Endothelial cell of umbilical vein (primary cell): ENCODE measurements at regions not wholly inside any gene's neighbourhood (a gene's known extent, or its start where the extent isn't known, plus 50 kb on each side); places are given as distances from the start of the nearest gene placed in this dataset.

Source experiments
- EZH2 ChIP-seq: IDR thresholded peaks from 2 replicates; pipeline ENCODE4 v1.6.1; 2012; ENCODE audit warnings: borderline replicate concordance, low read depth, mild to moderate bottlenecking, moderate library complexity, low read length, inconsistent platforms; ENCODE audit not compliant: severe bottlenecking
- FOS ChIP-seq: IDR thresholded peaks from 2 replicates; pipeline ENCODE4 v1.6.1; 2011; ENCODE audit warnings: mild to moderate bottlenecking, low read length, moderate library complexity, borderline replicate concordance; ENCODE audit not compliant: insufficient read depth
- GATA2 ChIP-seq: IDR thresholded peaks from 2 replicates; pipeline ENCODE4 v1.7.0; 2011; ENCODE audit warnings: low read depth, mild to moderate bottlenecking, moderate library complexity, mixed read lengths, low read length; ENCODE audit not compliant: insufficient read length, insufficient read depth
- JUN ChIP-seq: IDR thresholded peaks from 2 replicates; pipeline ENCODE4 v1.6.1; 2011; ENCODE audit warnings: borderline replicate concordance, low read depth; ENCODE audit not compliant: insufficient read length, insufficient read depth
- MYC ChIP-seq: IDR thresholded peaks from one replicate; pipeline ENCODE4 v1.6.1; 2011; ENCODE audit warnings: mild to moderate bottlenecking, low read depth, low read length
- POLR2A ChIP-seq: IDR thresholded peaks from 2 replicates; pipeline ENCODE4 v1.6.1; 2012; ENCODE audit warnings: low read depth, mild to moderate bottlenecking, control low read depth, low read length
- POLR2AphosphoS5 ChIP-seq: IDR thresholded peaks from 2 replicates; pipeline ENCODE4 v1.6.1; 2012; ENCODE audit warnings: low read depth, mild to moderate bottlenecking, control low read depth, low read length, moderate library complexity; ENCODE audit not compliant: insufficient read depth
- TF ChIP-seq, protein P1 (sequence below), 2 donors: IDR thresholded peaks; 1 replicate in 1 of 2; 2 replicates in 1 of 2; pipeline ENCODE4 v1.5.1; 2011; ENCODE audit warnings: low read length in 2 of 2, mild to moderate bottlenecking in 2 of 2, moderate library complexity in 2 of 2, control low read depth in 1 of 2, inconsistent platforms in 1 of 2, low read depth in 1 of 2; ENCODE audit not compliant: insufficient read depth in 1 of 2; ENCODE audit errors: extremely low read depth in 1 of 2
- TF ChIP-seq, protein P2 (sequence below): IDR thresholded peaks from 2 replicates; pipeline ENCODE4 v1.6.1; 2011; ENCODE audit not compliant: insufficient read depth, insufficient read length

DNA sequence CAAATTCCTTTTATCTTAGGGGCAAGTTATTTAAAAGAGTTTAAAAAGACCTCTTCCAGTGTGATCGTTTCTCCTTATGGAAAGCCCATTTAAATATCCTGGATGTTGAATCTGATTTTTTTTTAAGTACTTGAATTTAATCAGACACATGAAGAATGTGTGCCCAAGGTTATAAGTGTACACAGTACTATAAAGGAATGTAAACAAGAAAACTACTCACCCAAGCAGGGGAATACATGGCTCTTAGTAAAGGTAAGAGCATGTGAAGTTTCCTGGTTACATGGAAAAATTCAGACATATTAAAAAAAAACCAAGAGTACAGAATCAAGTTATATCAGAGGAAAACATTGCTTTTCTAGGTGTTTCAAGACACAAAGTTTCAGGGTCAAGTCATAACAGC, 546.9 kb downstream of the MATN1 start:
- TF ChIP-seq EZH2 (no peak), POLR2AphosphoS5 (no peak), GATA2 (no peak), FOS (no peak), POLR2A (no peak), JUN (no peak), MYC (no peak)
- TF ChIP-seq, protein P1, sequence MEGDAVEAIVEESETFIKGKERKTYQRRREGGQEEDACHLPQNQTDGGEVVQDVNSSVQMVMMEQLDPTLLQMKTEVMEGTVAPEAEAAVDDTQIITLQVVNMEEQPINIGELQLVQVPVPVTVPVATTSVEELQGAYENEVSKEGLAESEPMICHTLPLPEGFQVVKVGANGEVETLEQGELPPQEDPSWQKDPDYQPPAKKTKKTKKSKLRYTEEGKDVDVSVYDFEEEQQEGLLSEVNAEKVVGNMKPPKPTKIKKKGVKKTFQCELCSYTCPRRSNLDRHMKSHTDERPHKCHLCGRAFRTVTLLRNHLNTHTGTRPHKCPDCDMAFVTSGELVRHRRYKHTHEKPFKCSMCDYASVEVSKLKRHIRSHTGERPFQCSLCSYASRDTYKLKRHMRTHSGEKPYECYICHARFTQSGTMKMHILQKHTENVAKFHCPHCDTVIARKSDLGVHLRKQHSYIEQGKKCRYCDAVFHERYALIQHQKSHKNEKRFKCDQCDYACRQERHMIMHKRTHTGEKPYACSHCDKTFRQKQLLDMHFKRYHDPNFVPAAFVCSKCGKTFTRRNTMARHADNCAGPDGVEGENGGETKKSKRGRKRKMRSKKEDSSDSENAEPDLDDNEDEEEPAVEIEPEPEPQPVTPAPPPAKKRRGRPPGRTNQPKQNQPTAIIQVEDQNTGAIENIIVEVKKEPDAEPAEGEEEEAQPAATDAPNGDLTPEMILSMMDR (IDR thresholded peaks at IDR 0.05; ENCODE audit: extremely low read depth in 1 of 2, insufficient read depth in 1 of 2, low read depth in 1 of 2, low read length in 2 of 2) = no peak
- TF ChIP-seq, protein P2, sequence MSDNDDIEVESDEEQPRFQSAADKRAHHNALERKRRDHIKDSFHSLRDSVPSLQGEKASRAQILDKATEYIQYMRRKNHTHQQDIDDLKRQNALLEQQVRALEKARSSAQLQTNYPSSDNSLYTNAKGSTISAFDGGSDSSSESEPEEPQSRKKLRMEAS = no peak
